GM12872 (cell line): ENCODE measurements at regions not wholly inside any gene's neighbourhood (a gene's known extent, or its start where the extent isn't known, plus 50 kb on each side); places are given as distances from the start of the nearest gene placed in this dataset.

Source experiments
- CTCF ChIP-seq: IDR thresholded peaks from 3 replicates; pipeline ENCODE4 v1.5.1; 2011; ENCODE audit warnings: low read depth, mild to moderate bottlenecking, low read length, moderate library complexity; ENCODE audit not compliant: insufficient read depth

GRCh38 chr6:139597771-139598755 lies 223.6 kb upstream of the CITED2 start:
- TF ChIP-seq CTCF: no peak

- TF ChIP-seq CTCF: no peak
Measured at GRCh38 chr6:139597087-139597763, 222.8 kb upstream of the CITED2 start.

- TF ChIP-seq CTCF: no peak
Measured at GRCh38 chr6:139595183-139595582, 220.7 kb upstream of the CITED2 start.

- TF ChIP-seq CTCF: no peak
Measured at GRCh38 chr6:139594333-139594965, 220.0 kb upstream of the CITED2 start.

- no peak for TF ChIP-seq CTCF
Measured at GRCh38 chr6:139593081-139593480, 218.6 kb upstream of the CITED2 start.

- no peak for TF ChIP-seq CTCF
Measured at GRCh38 chr6:139592011-139592410, 217.6 kb upstream of the CITED2 start.

- TF ChIP-seq CTCF: no peak
Measured at GRCh38 chr6:139591075-139591865, 216.8 kb upstream of the CITED2 start.
